T-cell (primary cell): ENCODE measurements at regions not wholly inside any gene's neighbourhood (a gene's known extent, or its start where the extent isn't known, plus 50 kb on each side); places are given as distances from the start of the nearest gene placed in this dataset.

Experiments used
- ATAC-seq, 4 experiments: fragments of 200-7000 bp in 3 of 4; fragments of 150-1000 bp in 1 of 4; cut with Tn5 transposase; replicated peaks in 1 of 4; 1 replicate in 3 of 4; 2 replicates in 1 of 4; pipeline ENCODE4 v1.10.0; 2021; ENCODE audit warnings: moderate library complexity in 3 of 4, mild to moderate bottlenecking in 2 of 4, moderate number of reproducible peaks in 1 of 4
- CTCF ChIA-PET, 2 donors: fragments of 300-600 bp; sonication (Branson Sonifier 250); formaldehyde crosslinking; loops; one replicate each; lab custom pipeline; 2022; ENCODE audit warnings: antibody characterized with exemption in 2 of 2; lab: Charles Lee
- POLR2A ChIA-PET, 2 donors: fragments of 300-600 bp; sonication (Branson Sonifier 250); formaldehyde crosslinking; loops; one replicate each; lab custom pipeline; 2022; ENCODE audit warnings: antibody characterized with exemption in 2 of 2; lab: Charles Lee
- DNase-seq, 35 experiments: peaks; one replicate each; pipeline versions ENCODE4 v3.0.0 to v3.0.0-alpha.2; 2013 to 2023
- H3K27ac ChIP-seq: one replicate; pipeline ENCODE4 v1.5.1; 2013; ENCODE audit warnings: low read length
- H3K27me3 ChIP-seq, 2 experiments: replicated peaks in 1 of 2; 1 replicate in 1 of 2; 2 replicates in 1 of 2; pipeline versions ENCODE4 v1.6.1 to v1.7.0; 2013; ENCODE audit warnings: low read length in 1 of 2, mixed read lengths in 1 of 2; ENCODE audit not compliant: control insufficient read depth in 2 of 2, insufficient read depth in 2 of 2; ENCODE audit errors: extremely low read depth in 1 of 2
- H3K36me3 ChIP-seq, 2 donors: 1 replicate in 1 of 2; 2 replicates in 1 of 2; pipeline versions ENCODE4 v1.6.1 to v1.7.0; 2013; ENCODE audit warnings: low read length in 1 of 2; ENCODE audit not compliant: control insufficient read depth in 2 of 2, insufficient read depth in 1 of 2; ENCODE audit errors: extremely low read depth in 1 of 2
- H3K4me1 ChIP-seq, 2 experiments: 1 replicate in 1 of 2; 2 replicates in 1 of 2; pipeline versions ENCODE4 v1.6.1 to v1.7.0; 2013; ENCODE audit warnings: low read length in 2 of 2, mixed read lengths in 1 of 2; ENCODE audit not compliant: insufficient read depth in 2 of 2, control insufficient read depth in 1 of 2; ENCODE audit errors: extremely low read depth in 1 of 2
- H3K4me3 ChIP-seq, 2 donors: 1 replicate in 1 of 2; 2 replicates in 1 of 2; pipeline versions ENCODE4 v1.5.1 to v1.7.0; 2013; ENCODE audit warnings: mild to moderate bottlenecking in 2 of 2, low read length in 1 of 2, moderate library complexity in 1 of 2; ENCODE audit not compliant: control insufficient read depth in 1 of 2; ENCODE audit errors: extremely low read depth in 1 of 2
- H3K9me3 ChIP-seq: 2 replicates; pipeline ENCODE4 v1.7.0; 2013
- H3K27ac Mint-ChIP-seq, 2 donors: one replicate each; pipeline ENCODE4 v1.8.0; 2020 to 2021; ENCODE audit warnings: mild to moderate bottlenecking in 2 of 2, mixed read lengths in 2 of 2
- H3K27me3 Mint-ChIP-seq, 2 donors: one replicate each; pipeline ENCODE4 v1.8.0; 2021 to 2022; ENCODE audit warnings: mixed read lengths in 2 of 2
- H3K36me3 Mint-ChIP-seq: one replicate; pipeline ENCODE4 v1.8.0; 2021; ENCODE audit warnings: mixed read lengths
- H3K4me1 Mint-ChIP-seq, 3 donors: one replicate each; pipeline ENCODE4 v1.8.0; 2020 to 2022; ENCODE audit warnings: mixed read lengths in 3 of 3, mild to moderate bottlenecking in 1 of 3
- H3K4me3 Mint-ChIP-seq, 3 donors: one replicate each; pipeline ENCODE4 v1.8.0; 2020 to 2022; ENCODE audit warnings: mild to moderate bottlenecking in 3 of 3, mixed read lengths in 3 of 3, moderate library complexity in 3 of 3
- H3K9me3 Mint-ChIP-seq, 3 donors: one replicate each; pipeline ENCODE4 v1.8.0; 2020 to 2022; ENCODE audit warnings: mixed read lengths in 3 of 3
- WGBS: methylation state at CpG from one replicate; pipeline ENCODE4 v1.1.5; 2013; ENCODE audit warnings: missing lambda C conversion rate; ENCODE audit not compliant: insufficient coverage; 5-methylcytosine and 5-hydroxymethylcytosine counted together

DNA sequence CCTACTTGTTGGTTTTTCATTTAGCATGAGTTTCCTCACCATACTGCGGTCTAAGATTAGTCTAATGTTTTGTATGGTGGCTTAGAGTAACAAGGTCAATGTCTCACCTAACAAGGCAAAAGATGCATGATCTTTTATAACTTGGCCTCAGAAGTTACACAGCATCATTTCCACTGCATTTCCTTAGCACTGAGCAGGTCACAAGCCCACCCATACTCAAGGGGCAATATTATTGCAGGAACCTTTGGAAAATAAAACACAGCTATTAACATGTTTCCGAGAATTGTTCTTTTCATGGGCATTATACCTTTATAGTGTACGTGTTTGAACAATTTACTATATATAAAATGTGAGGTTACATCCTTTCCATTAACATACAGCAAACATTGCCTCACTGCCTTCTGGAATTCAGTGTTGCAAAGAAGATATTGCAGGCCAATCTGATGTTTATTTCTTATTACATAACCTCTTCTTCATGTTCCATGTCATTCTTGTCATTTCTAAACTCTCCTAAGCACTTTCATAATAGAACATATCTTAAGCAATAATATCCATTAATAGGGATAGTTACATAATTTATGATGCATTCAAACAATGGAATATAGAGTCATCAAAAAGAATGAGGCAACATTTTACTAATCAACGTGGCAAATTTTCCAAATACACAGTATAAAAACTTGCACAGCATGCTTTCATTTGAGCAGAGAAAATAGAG is 153.8 kb downstream of the AREG start:
- no peak overlapping the region for H3K4me3 Mint-ChIP-seq
- DNase-seq (no peak), ATAC-seq (no peak)
- no peaks in the 10 kb centered on the region for H3K36me3 Mint-ChIP-seq
- H3K4me1 Mint-ChIP-seq: no peaks in the 10 kb centered on the region
- ChIA-PET POLR2A (no interaction called here), CTCF (no interaction called here)
- peaks cover 0 to 13% (median 8%) of the 10 kb centered on the region in 3 donors for H3K9me3 Mint-ChIP-seq
- no peaks in the 10 kb centered on the region for H3K27me3 Mint-ChIP-seq
- H3K27ac Mint-ChIP-seq: no peak overlapping the region
- Histone ChIP-seq H3K9me3 (no peaks in the 10 kb centered on the region), H3K4me1 (no peaks in the 10 kb centered on the region), H3K27me3 (no peaks in the 10 kb centered on the region), H3K36me3 (no peaks in the 10 kb centered on the region), H3K4me3 (no peak overlapping the region), H3K27ac (no peak overlapping the region)
- no CpG with 5 or more reads among the region's 4 CpGs for WGBS

DNA sequence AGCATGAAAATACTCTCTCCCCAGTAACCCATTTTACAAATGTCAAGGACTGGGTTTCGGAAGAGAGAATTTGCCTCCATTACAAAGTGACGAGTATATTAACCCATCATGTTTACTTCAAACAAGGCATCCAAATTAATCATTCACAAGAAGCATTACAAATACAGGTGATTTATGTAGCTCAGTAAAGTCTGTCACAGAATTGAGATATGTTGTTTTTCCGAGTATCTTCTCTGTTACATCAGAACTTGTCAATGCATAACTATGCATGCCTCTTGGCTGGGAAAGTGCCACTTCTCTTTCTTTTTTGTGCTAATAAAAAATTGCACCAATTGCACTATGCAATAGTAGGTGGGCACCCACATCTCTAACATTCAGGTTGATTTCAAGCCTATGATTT is 158.2 kb downstream of the AREG start:
- POLR2A ChIA-PET: no interaction called here

DNA sequence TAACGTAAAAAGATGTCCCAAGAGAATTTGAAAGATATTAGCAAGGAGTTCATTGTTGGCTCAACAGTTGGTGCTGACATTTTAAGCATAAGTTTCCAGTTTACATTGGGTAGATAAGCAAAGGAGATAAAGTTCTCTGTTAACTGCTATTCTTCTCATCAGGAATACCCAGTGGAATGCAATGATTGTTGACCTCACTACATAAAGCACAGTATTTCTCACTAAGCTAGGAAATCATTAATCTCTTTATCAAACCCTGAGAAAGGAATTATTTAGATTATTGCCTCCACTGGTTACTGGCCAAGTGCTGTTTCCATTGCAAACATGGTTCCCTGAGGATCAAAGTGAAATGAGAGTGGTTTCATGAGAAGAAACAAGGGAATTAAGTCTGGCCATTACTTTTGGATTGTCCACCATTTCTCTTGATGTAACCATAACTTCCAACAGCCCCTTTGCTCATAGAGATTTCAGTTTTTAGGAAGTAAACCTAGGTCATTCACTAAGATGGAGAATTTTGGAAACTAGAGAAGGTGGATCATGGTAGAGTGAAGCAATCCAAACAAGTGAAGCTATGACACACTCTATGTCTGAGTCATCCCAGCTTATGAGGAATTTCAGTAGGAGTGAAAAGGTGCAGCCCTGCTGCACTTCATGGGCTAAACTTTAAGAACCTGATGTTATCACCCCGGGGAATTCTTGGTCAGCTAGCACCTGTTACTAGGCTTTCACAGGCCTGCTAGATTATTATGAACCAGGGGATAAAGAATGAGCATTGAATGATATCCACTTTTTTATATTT is 163.4 kb downstream of the AREG start:
- H3K4me3 Mint-ChIP-seq: no peak overlapping the region
- Histone ChIP-seq H3K36me3 (no peaks in the 10 kb centered on the region), H3K4me3 (no peak overlapping the region), H3K27ac (no peak overlapping the region), H3K27me3 (no peaks in the 10 kb centered on the region), H3K9me3 (no peaks in the 10 kb centered on the region), H3K4me1 (no peaks in the 10 kb centered on the region)
- H3K36me3 Mint-ChIP-seq: no peaks in the 10 kb centered on the region
- POLR2A ChIA-PET: no interaction called here
- H3K27me3 Mint-ChIP-seq: no peaks in the 10 kb centered on the region
- no peaks in the 10 kb centered on the region for H3K9me3 Mint-ChIP-seq
- CTCF ChIA-PET: no interaction called here
- no peak for ATAC-seq
- 89% methylated on average over 1 of the region's 2 CpGs for WGBS
- H3K4me1 Mint-ChIP-seq: no peaks in the 10 kb centered on the region
- DNase-seq: no peak
- no peak overlapping the region for H3K27ac Mint-ChIP-seq

More for the DNA sequence above, 158.2 kb downstream of the AREG start:
- Histone ChIP-seq H3K4me1 (no peaks in the 10 kb centered on the region), H3K9me3 (no peaks in the 10 kb centered on the region), H3K27ac (no peak overlapping the region), H3K27me3 (no peaks in the 10 kb centered on the region), H3K4me3 (no peak overlapping the region), H3K36me3 (no peaks in the 10 kb centered on the region)
- ATAC-seq (no peak), DNase-seq (no peak)
- Mint-ChIP-seq H3K36me3 (no peaks in the 10 kb centered on the region), H3K27ac (no peak overlapping the region), H3K27me3 (no peaks in the 10 kb centered on the region), H3K4me3 (no peak overlapping the region), H3K9me3 (peaks cover 0 to 4% (median 0%) of the 10 kb centered on the region in 3 donors), H3K4me1 (no peaks in the 10 kb centered on the region)
- WGBS: no CpG with 5 or more reads among the region's 3 CpGs
- CTCF ChIA-PET: interaction anchor here (0.6 kb wide), 2 partner anchors 25 to 284 kb away, joined by 4 to 11 read pairs; no protein-coding TSS in a partner anchor

DNA sequence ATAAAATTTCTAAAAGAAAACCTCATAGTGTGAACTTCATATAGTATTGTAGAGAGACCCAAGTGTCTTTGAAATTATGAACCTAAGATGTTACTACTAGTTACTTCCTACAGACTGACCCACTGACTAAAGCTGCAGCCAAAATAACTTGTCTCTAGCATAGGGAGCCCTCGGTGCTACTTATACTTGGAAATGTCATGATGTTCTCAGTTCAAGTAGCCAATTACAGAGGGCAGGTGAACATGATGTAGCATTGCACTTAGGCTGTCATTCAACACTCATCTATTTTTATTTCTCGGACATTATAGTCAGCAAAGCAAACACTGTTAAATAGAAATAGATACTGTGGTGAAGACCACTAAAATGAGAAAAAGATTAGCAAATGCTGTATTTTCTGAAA is 165.6 kb downstream of the AREG start:
- CTCF ChIA-PET: interaction anchor here in 1 of 2 donors (0.7 kb wide), 1 partner anchor 12 kb away, joined by 4 read pairs; no protein-coding TSS in a partner anchor
- DNase-seq (no peak), ATAC-seq (no peak)

DNA sequence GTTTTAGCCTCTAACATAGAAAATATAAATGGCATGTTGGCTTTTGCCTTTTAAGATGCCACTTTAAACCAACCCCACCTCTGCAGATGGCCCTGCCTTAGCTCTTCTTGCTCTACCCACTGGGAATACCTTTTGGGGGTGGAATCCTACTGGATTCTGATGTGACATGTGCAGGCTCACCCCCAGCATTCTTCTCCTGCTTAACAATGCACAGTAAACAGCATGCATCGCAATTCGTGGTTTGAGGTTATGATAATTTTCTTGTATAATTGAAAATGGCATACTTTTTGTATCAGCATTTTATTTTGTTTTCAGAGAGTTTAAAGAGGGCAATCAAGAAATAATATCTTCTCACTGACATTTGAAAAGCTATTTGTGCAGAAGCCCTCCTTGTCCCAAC is 167.9 kb downstream of the AREG start:
- no peak overlapping the region for H3K27ac Mint-ChIP-seq
- WGBS: no CpG with 5 or more reads among the region's 2 CpGs

More for the DNA sequence above, 165.6 kb downstream of the AREG start:
- Histone ChIP-seq H3K27me3 (no peaks in the 10 kb centered on the region), H3K36me3 (no peaks in the 10 kb centered on the region), H3K27ac (no peak overlapping the region), H3K4me3 (no peak overlapping the region), H3K9me3 (no peaks in the 10 kb centered on the region), H3K4me1 (no peaks in the 10 kb centered on the region)
- Mint-ChIP-seq H3K4me1 (no peaks in the 10 kb centered on the region), H3K27ac (no peak overlapping the region), H3K4me3 (no peak overlapping the region), H3K27me3 (no peaks in the 10 kb centered on the region), H3K36me3 (no peaks in the 10 kb centered on the region), H3K9me3 (no peaks in the 10 kb centered on the region)
- POLR2A ChIA-PET: interaction anchor here in 1 of 2 donors (0.6 kb wide), 1 partner anchor 413 kb away, joined by 5 read pairs; no protein-coding TSS in a partner anchor
- no CpG with 5 or more reads among the region's 2 CpGs for WGBS

DNA sequence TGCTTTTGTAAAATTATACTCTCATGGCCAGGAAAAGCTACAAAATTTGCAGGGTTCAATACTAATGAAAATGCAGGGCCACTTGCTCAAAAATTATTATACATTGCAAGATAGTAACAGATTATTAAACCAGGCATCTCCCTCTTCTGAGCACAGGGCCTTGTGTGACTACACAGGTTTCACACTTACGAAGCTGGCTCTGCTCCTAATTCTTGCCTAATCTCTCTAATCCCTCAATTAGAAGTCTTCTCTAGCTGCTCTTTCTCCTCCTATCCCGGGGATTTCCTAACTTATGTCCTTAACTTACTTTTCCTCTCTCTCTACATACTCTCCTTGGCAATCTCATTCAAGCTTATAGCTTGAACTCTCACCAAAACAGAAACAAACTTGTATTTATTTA is 168.3 kb downstream of the AREG start:
- H3K9me3 ChIP-seq: no peaks in the 10 kb centered on the region
- ChIA-PET CTCF (interaction anchor here in 1 of 2 donors (0.6 kb wide), 1 partner anchor 215 kb away, joined by 5 read pairs; no protein-coding TSS in a partner anchor), POLR2A (no interaction called here)
- ATAC-seq: no peak
- H3K27ac ChIP-seq: no peak overlapping the region
- Mint-ChIP-seq H3K4me1 (peaks cover 0 to 1% (median 0%) of the 10 kb centered on the region in 3 donors), H3K9me3 (peaks cover 0 to 3% (median 0%) of the 10 kb centered on the region in 3 donors), H3K4me3 (no peak overlapping the region), H3K27me3 (no peaks in the 10 kb centered on the region), H3K36me3 (no peaks in the 10 kb centered on the region), H3K27ac (no peak overlapping the region)
- no peak for DNase-seq
- H3K4me1 ChIP-seq: no peaks in the 10 kb centered on the region
- WGBS: 63% methylated on average over 2 of the region's 2 CpGs
- no peak overlapping the region for H3K4me3 ChIP-seq
- no peaks in the 10 kb centered on the region for H3K27me3 ChIP-seq
- no peaks in the 10 kb centered on the region for H3K36me3 ChIP-seq

More for the DNA sequence above, 167.9 kb downstream of the AREG start:
- no peaks in the 10 kb centered on the region for H3K27me3 ChIP-seq
- H3K4me1 ChIP-seq: no peaks in the 10 kb centered on the region
- CTCF ChIA-PET: no interaction called here
- no peaks in the 10 kb centered on the region for H3K36me3 ChIP-seq
- Mint-ChIP-seq H3K36me3 (no peaks in the 10 kb centered on the region), H3K27me3 (no peaks in the 10 kb centered on the region), H3K4me3 (no peak overlapping the region), H3K4me1 (peaks cover 0 to 1% (median 0%) of the 10 kb centered on the region in 3 donors), H3K9me3 (peaks cover 0 to 3% (median 0%) of the 10 kb centered on the region in 3 donors)
- ATAC-seq (no peak), DNase-seq (no peak)
- H3K27ac ChIP-seq: no peak overlapping the region
- no peak overlapping the region for H3K4me3 ChIP-seq
- POLR2A ChIA-PET: no interaction called here
- H3K9me3 ChIP-seq: no peaks in the 10 kb centered on the region
